SK-N-SH (cell line): ENCODE measurements at regions not wholly inside any gene's neighbourhood (a gene's known extent, or its start where the extent isn't known, plus 50 kb on each side); places are given as distances from the start of the nearest gene placed in this dataset.

Source experiments
- CTCF ChIA-PET: fragments of 300-600, 350-600 bp; formaldehyde crosslinking; extraction: SDS; loops from one replicate; lab custom pipeline; 2021; lab: Yijun Ruan, JAX
- POLR2A ChIA-PET: fragments of 350-600 bp; sonication (Branson Sonifier 250); formaldehyde crosslinking; extraction: SDS; loops from one replicate; lab custom pipeline; 2020; ENCODE audit warnings: antibody characterized with exemption, inconsistent platforms; lab: Yijun Ruan, JAX
- DNase-seq: peaks from one replicate; pipeline ENCODE4 v3.0.0; 2012
- H2AFZ ChIP-seq: fragments of 200-600 bp; sonication (generic); 2 replicates; pipeline ENCODE4 v1.8.1; 2016; ENCODE audit warnings: antibody characterized with exemption, mild to moderate bottlenecking, low read depth
- H3F3A ChIP-seq: fragments of 200-600 bp; sonication (generic); replicated peaks from 2 replicates; pipeline ENCODE3; 2016; ENCODE audit warnings: antibody characterized with exemption, mild to moderate bottlenecking; ENCODE audit not compliant: insufficient read depth
- H3K27ac ChIP-seq, 2 experiments: fragments of 200-500 bp in 1 of 2; fragments of 200-600 bp in 1 of 2; sonication (Bioruptor generic) in 1 of 2; sonication (generic), shearing (Covaris generic) in 1 of 2; 2 replicates each; pipeline versions ENCODE4 v1.5.1 to v1.6.1; 2014 to 2016; ENCODE audit warnings: low read depth in 2 of 2, inconsistent platforms in 1 of 2, low read length in 1 of 2, mild to moderate bottlenecking in 1 of 2, mixed read lengths in 1 of 2
- H3K27me3 ChIP-seq: fragments of 200-600 bp; sonication (generic), shearing (Covaris generic); 2 replicates; pipeline ENCODE4 v1.6.1; 2016; ENCODE audit warnings: mixed run types; ENCODE audit not compliant: insufficient read depth
- H3K36me3 ChIP-seq, 2 experiments: fragments of 200-500 bp in 1 of 2; fragments of 200-600 bp in 1 of 2; sonication (Bioruptor generic) in 1 of 2; sonication (generic) in 1 of 2; replicated peaks in 1 of 2; 2 replicates each; pipeline versions ENCODE3 to v1.5.1; 2014 to 2016; ENCODE audit warnings: low read length in 1 of 2, mild to moderate bottlenecking in 1 of 2; ENCODE audit not compliant: insufficient read depth in 2 of 2, control insufficient read depth in 1 of 2
- H3K4me1 ChIP-seq, 2 experiments: fragments of 200-500 bp in 1 of 2; fragments of 200-600 bp in 1 of 2; sonication (Bioruptor generic) in 1 of 2; sonication (generic), shearing (Covaris generic) in 1 of 2; 2 replicates each; pipeline versions ENCODE4 v1.5.1 to v1.6.1; 2014 to 2016; ENCODE audit warnings: low read depth in 1 of 2, low read length in 1 of 2, mixed run types in 1 of 2; ENCODE audit not compliant: insufficient read depth in 2 of 2, control insufficient read depth in 1 of 2
- H3K4me2 ChIP-seq: fragments of 200-600 bp; sonication (generic), shearing (Covaris generic); 2 replicates; pipeline ENCODE4 v1.6.1; 2017; ENCODE audit warnings: mixed run types
- H3K4me3 ChIP-seq, 2 experiments: fragments of 200-500 bp in 1 of 2; fragments of 200-600 bp in 1 of 2; sonication (Bioruptor generic) in 1 of 2; sonication (generic), shearing (Covaris generic) in 1 of 2; 2 replicates each; pipeline versions ENCODE4 v1.5.1 to v1.8.1; 2014 to 2016; ENCODE audit warnings: low read depth in 2 of 2, inconsistent platforms in 1 of 2, low read length in 1 of 2, mild to moderate bottlenecking in 1 of 2, mixed read lengths in 1 of 2, moderate library complexity in 1 of 2
- H3K79me2 ChIP-seq: fragments of 200-600 bp; sonication (generic); 2 replicates; pipeline ENCODE4 v1.8.1; 2017; ENCODE audit warnings: mild to moderate bottlenecking; ENCODE audit not compliant: insufficient read depth
- H3K9ac ChIP-seq: fragments of 200-600 bp; sonication (generic); 2 replicates; pipeline ENCODE4 v1.6.1; 2017; ENCODE audit warnings: mixed run types
- H3K9me2 ChIP-seq: fragments of 200-600 bp; sonication (generic); 2 replicates; pipeline ENCODE4 v1.6.1; 2017; ENCODE audit warnings: mixed run types
- H3K9me3 ChIP-seq: fragments of 200-600 bp; sonication (generic); 2 replicates; pipeline ENCODE4 v1.6.1; 2017; ENCODE audit warnings: mixed run types, mild to moderate bottlenecking, moderate library complexity
- H4K20me1 ChIP-seq: fragments of 200-600 bp; sonication (generic); 2 replicates; pipeline ENCODE4 v1.6.1; 2017; ENCODE audit warnings: mild to moderate bottlenecking, mixed run types; ENCODE audit not compliant: insufficient read depth
- EP300 ChIP-seq, 2 experiments: IDR thresholded peaks; 2 replicates each; pipeline versions ENCODE4 v1.4.0 to v1.6.1; 2012; ENCODE audit warnings: borderline replicate concordance in 1 of 2, low read depth in 1 of 2, low read length in 1 of 2
- FOXJ3 ChIP-seq: sonication (generic); formaldehyde crosslinking; IDR thresholded peaks from 2 replicates; pipeline ENCODE4 v1.5.1; 2020; ENCODE audit warnings: mild to moderate bottlenecking, missing genetic modification reagents
- GATA2 ChIP-seq: sonication (generic); formaldehyde crosslinking; IDR thresholded peaks from 2 replicates; pipeline ENCODE4 v1.5.0; 2020; ENCODE audit warnings: mild to moderate bottlenecking, missing genetic modification reagents
- JUND ChIP-seq: IDR thresholded peaks from 2 replicates; pipeline ENCODE4 v1.4.0; 2012
- MEF2A ChIP-seq: IDR thresholded peaks from 2 replicates; pipeline ENCODE4 v1.4.0; 2012; ENCODE audit warnings: low read depth, borderline replicate concordance
- MXI1 ChIP-seq: IDR thresholded peaks from 2 replicates; pipeline ENCODE4 v1.6.1; 2012; ENCODE audit warnings: mild to moderate bottlenecking, low read depth, low read length, improper control_type of control experiment
- NFIC ChIP-seq: IDR thresholded peaks from 2 replicates; pipeline ENCODE4 v1.4.0; 2012; ENCODE audit warnings: borderline replicate concordance
- POLR2AphosphoS5 ChIP-seq: IDR thresholded peaks from 2 replicates; pipeline ENCODE4 v1.6.1; 2012; ENCODE audit warnings: low read depth, low read length
- RCOR1 ChIP-seq: fragments of 150-350 bp; IDR thresholded peaks from 2 replicates; pipeline ENCODE4 v1.6.1; 2017; ENCODE audit warnings: antibody characterized with exemption, low read length
- RFX5 ChIP-seq: IDR thresholded peaks from 2 replicates; pipeline ENCODE4 v1.6.1; 2012; ENCODE audit warnings: mild to moderate bottlenecking, improper control_type of control experiment, low read length
- RXRA ChIP-seq: IDR thresholded peaks from 2 replicates; pipeline ENCODE4 v1.4.0; 2012; ENCODE audit warnings: low read depth, mild to moderate bottlenecking, borderline replicate concordance
- SIN3A ChIP-seq: IDR thresholded peaks from 2 replicates; pipeline ENCODE4 v1.6.1; 2012; ENCODE audit warnings: low read depth, mild to moderate bottlenecking, low read length, moderate library complexity, borderline replicate concordance
- SMC3 ChIP-seq: IDR thresholded peaks from 2 replicates; pipeline ENCODE4 v1.6.1; 2012; ENCODE audit warnings: low read depth, low read length, improper control_type of control experiment
- TAF1 ChIP-seq: IDR thresholded peaks from 2 replicates; pipeline ENCODE4 v1.6.1; 2012; ENCODE audit warnings: low read depth, mild to moderate bottlenecking, low read length, moderate library complexity, borderline replicate concordance
- YY1 ChIP-seq: IDR thresholded peaks from 2 replicates; pipeline ENCODE4 v1.4.0; 2012; ENCODE audit warnings: low read depth, mild to moderate bottlenecking
- WGBS: methylation state at CpG from one replicate; pipeline ENCODE4 v1.1.6; 2017; ENCODE audit warnings: low lambda C conversion rate; 5-methylcytosine and 5-hydroxymethylcytosine counted together
- TF ChIP-seq, protein P1 (sequence below): fragments of 200-600 bp; sonication (generic); IDR thresholded peaks from 2 replicates; pipeline ENCODE4 v1.6.1; 2017; ENCODE audit warnings: antibody characterized with exemption, mild to moderate bottlenecking, moderate library complexity
- TF ChIP-seq, protein P2 (sequence below): fragments of 150-350 bp; IDR thresholded peaks from 2 replicates; pipeline ENCODE4 v1.6.1; 2016; ENCODE audit warnings: mild to moderate bottlenecking, low read depth, low read length
- TF ChIP-seq, protein P3 (sequence below): IDR thresholded peaks from 2 replicates; pipeline ENCODE4; 2012
- TF ChIP-seq, protein P4 (sequence below): fragments of 150-350 bp; IDR thresholded peaks from 2 replicates; pipeline ENCODE4 v1.6.1; 2017; ENCODE audit warnings: antibody characterized with exemption, low read length, low read depth, borderline replicate concordance

DNA sequence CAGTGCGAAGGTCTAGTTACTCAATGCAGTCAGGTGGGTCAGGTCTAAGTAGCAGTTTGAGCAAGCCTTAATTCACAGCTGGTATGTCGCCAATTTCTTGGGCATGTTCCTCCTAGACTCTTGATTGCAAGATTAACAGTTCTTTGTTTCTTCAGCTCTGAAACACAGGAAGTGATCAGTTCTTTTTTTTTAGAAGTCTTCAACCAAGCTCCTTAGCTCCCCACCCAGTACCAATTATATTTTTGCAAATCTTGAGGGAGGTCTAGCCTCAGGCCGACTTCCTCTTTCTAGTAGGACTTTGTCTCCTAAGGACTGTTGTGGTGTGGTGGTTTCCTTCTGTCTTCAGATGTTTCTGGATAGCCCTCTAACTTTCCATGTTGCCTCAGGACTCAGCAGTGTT, 2054.2 kb downstream of the MAT2B start:
- Histone ChIP-seq H3K4me3 (no peak overlapping the region), H3K9me2 (no peaks in the 10 kb centered on the region), H4K20me1 (no peaks in the 10 kb centered on the region), H3K4me1 (no peaks in the 10 kb centered on the region), H2AFZ (no peak overlapping the region), H3F3A (no peaks in the 10 kb centered on the region), H3K27ac (no peak overlapping the region), H3K9ac (no peak overlapping the region), H3K9me3 (no peaks in the 10 kb centered on the region), H3K4me2 (no peak overlapping the region), H3K79me2 (no peaks in the 10 kb centered on the region), H3K36me3 (no peaks in the 10 kb centered on the region), H3K27me3 (no peaks in the 10 kb centered on the region)
- ChIA-PET CTCF (interaction anchor here (0.6 kb wide), 1 partner anchor 1774 kb away, joined by 3 read pairs; no protein-coding TSS in a partner anchor), POLR2A (no interaction called here)
- WGBS = 38% methylated on average over 3 of the region's 3 CpGs
- no peak for DNase-seq
- TF ChIP-seq, protein P1, sequence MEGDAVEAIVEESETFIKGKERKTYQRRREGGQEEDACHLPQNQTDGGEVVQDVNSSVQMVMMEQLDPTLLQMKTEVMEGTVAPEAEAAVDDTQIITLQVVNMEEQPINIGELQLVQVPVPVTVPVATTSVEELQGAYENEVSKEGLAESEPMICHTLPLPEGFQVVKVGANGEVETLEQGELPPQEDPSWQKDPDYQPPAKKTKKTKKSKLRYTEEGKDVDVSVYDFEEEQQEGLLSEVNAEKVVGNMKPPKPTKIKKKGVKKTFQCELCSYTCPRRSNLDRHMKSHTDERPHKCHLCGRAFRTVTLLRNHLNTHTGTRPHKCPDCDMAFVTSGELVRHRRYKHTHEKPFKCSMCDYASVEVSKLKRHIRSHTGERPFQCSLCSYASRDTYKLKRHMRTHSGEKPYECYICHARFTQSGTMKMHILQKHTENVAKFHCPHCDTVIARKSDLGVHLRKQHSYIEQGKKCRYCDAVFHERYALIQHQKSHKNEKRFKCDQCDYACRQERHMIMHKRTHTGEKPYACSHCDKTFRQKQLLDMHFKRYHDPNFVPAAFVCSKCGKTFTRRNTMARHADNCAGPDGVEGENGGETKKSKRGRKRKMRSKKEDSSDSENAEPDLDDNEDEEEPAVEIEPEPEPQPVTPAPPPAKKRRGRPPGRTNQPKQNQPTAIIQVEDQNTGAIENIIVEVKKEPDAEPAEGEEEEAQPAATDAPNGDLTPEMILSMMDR = no peak
- TF ChIP-seq, protein P2, sequence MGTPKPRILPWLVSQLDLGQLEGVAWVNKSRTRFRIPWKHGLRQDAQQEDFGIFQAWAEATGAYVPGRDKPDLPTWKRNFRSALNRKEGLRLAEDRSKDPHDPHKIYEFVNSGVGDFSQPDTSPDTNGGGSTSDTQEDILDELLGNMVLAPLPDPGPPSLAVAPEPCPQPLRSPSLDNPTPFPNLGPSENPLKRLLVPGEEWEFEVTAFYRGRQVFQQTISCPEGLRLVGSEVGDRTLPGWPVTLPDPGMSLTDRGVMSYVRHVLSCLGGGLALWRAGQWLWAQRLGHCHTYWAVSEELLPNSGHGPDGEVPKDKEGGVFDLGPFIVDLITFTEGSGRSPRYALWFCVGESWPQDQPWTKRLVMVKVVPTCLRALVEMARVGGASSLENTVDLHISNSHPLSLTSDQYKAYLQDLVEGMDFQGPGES = no peak
- TF ChIP-seq MEF2A = no peak
- TF ChIP-seq, protein P3, sequence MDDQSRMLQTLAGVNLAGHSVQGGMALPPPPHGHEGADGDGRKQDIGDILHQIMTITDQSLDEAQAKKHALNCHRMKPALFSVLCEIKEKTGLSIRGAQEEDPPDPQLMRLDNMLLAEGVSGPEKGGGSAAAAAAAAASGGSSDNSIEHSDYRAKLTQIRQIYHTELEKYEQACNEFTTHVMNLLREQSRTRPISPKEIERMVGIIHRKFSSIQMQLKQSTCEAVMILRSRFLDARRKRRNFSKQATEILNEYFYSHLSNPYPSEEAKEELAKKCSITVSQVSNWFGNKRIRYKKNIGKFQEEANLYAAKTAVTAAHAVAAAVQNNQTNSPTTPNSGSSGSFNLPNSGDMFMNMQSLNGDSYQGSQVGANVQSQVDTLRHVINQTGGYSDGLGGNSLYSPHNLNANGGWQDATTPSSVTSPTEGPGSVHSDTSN = no peak
- TF ChIP-seq JUND = no peak
- no peak for TF ChIP-seq MXI1
- TF ChIP-seq FOXJ3 (CRISPR knock-in tag) = no peak
- no peak for TF ChIP-seq YY1
- TF ChIP-seq TAF1 = no peak
- no peak for TF ChIP-seq RFX5
- no peak for TF ChIP-seq RXRA
- no peak for TF ChIP-seq POLR2AphosphoS5
- TF ChIP-seq SIN3A = no peak
- no peak for TF ChIP-seq GATA2 (CRISPR knock-in tag)
- no peak for TF ChIP-seq RCOR1
- no peak for TF ChIP-seq SMC3

DNA sequence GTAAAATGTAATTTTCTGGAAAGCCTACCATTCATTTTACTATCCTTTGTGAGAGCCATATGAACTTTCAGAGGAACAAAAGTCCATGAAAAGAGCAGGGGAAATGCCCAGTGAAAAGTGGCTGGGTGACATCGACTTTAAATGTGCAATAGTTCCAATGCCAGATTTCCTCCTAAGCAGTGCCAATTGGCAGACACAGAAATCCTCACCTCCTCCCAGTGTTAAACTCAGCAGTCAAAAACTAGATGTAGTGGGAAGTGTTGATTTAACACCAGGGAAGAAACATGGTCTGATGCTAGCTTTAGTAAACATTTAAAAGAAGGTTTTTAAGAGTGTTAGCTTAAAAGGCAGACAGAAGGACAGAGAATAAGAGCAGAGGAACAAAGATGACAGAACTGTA, 2055.2 kb downstream of the MAT2B start:
- POLR2A ChIA-PET = no interaction called here

More for the DNA sequence above, 2055.2 kb downstream of the MAT2B start:
- Histone ChIP-seq H2AFZ (no peak overlapping the region), H3K9me2 (no peaks in the 10 kb centered on the region), H4K20me1 (no peaks in the 10 kb centered on the region), H3K27ac (no peak overlapping the region), H3K4me1 (no peaks in the 10 kb centered on the region), H3K4me3 (no peak overlapping the region), H3K4me2 (no peak overlapping the region), H3K9me3 (no peaks in the 10 kb centered on the region), H3K9ac (no peak overlapping the region), H3F3A (no peaks in the 10 kb centered on the region), H3K27me3 (no peaks in the 10 kb centered on the region), H3K79me2 (no peaks in the 10 kb centered on the region), H3K36me3 (no peaks in the 10 kb centered on the region)
- WGBS = 13% methylated on average over 1 of the region's 1 CpG
- TF ChIP-seq EP300 (IDR thresholded peaks at IDR 0.05; ENCODE audit: borderline replicate concordance in 1 of 2, low read depth in 1 of 2, low read length in 1 of 2) (no peak), NFIC (no peak)
- TF ChIP-seq, protein P4, sequence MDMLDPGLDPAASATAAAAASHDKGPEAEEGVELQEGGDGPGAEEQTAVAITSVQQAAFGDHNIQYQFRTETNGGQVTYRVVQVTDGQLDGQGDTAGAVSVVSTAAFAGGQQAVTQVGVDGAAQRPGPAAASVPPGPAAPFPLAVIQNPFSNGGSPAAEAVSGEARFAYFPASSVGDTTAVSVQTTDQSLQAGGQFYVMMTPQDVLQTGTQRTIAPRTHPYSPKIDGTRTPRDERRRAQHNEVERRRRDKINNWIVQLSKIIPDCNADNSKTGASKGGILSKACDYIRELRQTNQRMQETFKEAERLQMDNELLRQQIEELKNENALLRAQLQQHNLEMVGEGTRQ = no peak
- CTCF ChIA-PET = no interaction called here
- DNase-seq = no peak
